HL-60 (cell line): ENCODE measurements at regions not wholly inside any gene's neighbourhood (a gene's known extent, or its start where the extent isn't known, plus 50 kb on each side); places are given as distances from the start of the nearest gene placed in this dataset.

ENCODE experiments used
- GABPA ChIP-seq: IDR thresholded peaks from 2 replicates; pipeline ENCODE4 v1.6.1; 2012; ENCODE audit warnings: low read depth
- POLR2AphosphoS5 ChIP-seq: IDR thresholded peaks from 2 replicates; pipeline ENCODE4 v1.6.1; 2012; ENCODE audit warnings: low read depth
- REST ChIP-seq: IDR thresholded peaks from 2 replicates; pipeline ENCODE4 v1.6.1; 2012; ENCODE audit warnings: low read depth; ENCODE audit not compliant: insufficient replicate concordance
- TF ChIP-seq, protein P1 (sequence below): IDR thresholded peaks from one replicate; pipeline ENCODE4 v1.5.1; 2011; ENCODE audit warnings: low read length, control low read depth, inconsistent platforms; ENCODE audit not compliant: insufficient read depth

- TF ChIP-seq, protein P1, sequence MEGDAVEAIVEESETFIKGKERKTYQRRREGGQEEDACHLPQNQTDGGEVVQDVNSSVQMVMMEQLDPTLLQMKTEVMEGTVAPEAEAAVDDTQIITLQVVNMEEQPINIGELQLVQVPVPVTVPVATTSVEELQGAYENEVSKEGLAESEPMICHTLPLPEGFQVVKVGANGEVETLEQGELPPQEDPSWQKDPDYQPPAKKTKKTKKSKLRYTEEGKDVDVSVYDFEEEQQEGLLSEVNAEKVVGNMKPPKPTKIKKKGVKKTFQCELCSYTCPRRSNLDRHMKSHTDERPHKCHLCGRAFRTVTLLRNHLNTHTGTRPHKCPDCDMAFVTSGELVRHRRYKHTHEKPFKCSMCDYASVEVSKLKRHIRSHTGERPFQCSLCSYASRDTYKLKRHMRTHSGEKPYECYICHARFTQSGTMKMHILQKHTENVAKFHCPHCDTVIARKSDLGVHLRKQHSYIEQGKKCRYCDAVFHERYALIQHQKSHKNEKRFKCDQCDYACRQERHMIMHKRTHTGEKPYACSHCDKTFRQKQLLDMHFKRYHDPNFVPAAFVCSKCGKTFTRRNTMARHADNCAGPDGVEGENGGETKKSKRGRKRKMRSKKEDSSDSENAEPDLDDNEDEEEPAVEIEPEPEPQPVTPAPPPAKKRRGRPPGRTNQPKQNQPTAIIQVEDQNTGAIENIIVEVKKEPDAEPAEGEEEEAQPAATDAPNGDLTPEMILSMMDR = no peak
- TF ChIP-seq GABPA (no peak), POLR2AphosphoS5 (no peak), REST (no peak)
These were observed 414.1 kb upstream of the PROX1 start for GRCh38 chr1:213573648-213574009.
